Upper lobe of right lung (tissue), 1 donor: ENCODE measurements at regions not wholly inside any gene's neighbourhood (a gene's known extent, or its start where the extent isn't known, plus 50 kb on each side); places are given as distances from the start of the nearest gene placed in this dataset.

Experiments
- ATAC-seq: fragments of 200-7000 bp; cut with Tn5 transposase; one replicate; pipeline ENCODE4 v1.9.1; 2020; ENCODE audit warnings: mild to moderate bottlenecking, moderate library complexity
- DNase-seq: peaks from one replicate; pipeline ENCODE4 v3.0.0-alpha.2; 2020
- H3K27ac ChIP-seq: fragments of 200-600 bp; one replicate; pipeline ENCODE4 v1.8.0; 2022
- H3K27me3 ChIP-seq: fragments of 200-600 bp; one replicate; pipeline ENCODE4 v1.8.0; 2022; ENCODE audit warnings: mild to moderate bottlenecking
- H3K36me3 ChIP-seq: fragments of 200-600 bp; one replicate; pipeline ENCODE4 v1.8.0; 2022
- H3K4me1 ChIP-seq: fragments of 200-600 bp; one replicate; pipeline ENCODE4 v1.8.0; 2022
- H3K4me3 ChIP-seq: fragments of 200-600 bp; one replicate; pipeline ENCODE4 v1.8.0; 2022; ENCODE audit warnings: mild to moderate bottlenecking
- H3K9me3 ChIP-seq: fragments of 200-600 bp; one replicate; pipeline ENCODE4 v1.8.0; 2022
- intact Hi-C: fragments of 100-400 bp; cut with DNase I; formaldehyde crosslinking; loops from one replicate; pipeline ENCODE4 v1.11.0; 2022
- TF ChIP-seq, protein P1 (sequence below): fragments of 200-600 bp; IDR thresholded peaks from one replicate; pipeline ENCODE4 v1.8.0; 2022; ENCODE audit warnings: antibody characterized with exemption
- donor health status: DM: no; HTN: yes; CAD: no; lungs with severe emphysema.

- Histone ChIP-seq H3K27ac (no peak overlapping the region), H3K9me3 (no peaks in the 10 kb centered on the region), H3K4me1 (no peaks in the 10 kb centered on the region), H3K27me3 (no peaks in the 10 kb centered on the region), H3K36me3 (no peaks in the 10 kb centered on the region), H3K4me3 (no peak overlapping the region)
- DNase-seq (no peak), ATAC-seq (no peak)
- TF ChIP-seq, protein P1, sequence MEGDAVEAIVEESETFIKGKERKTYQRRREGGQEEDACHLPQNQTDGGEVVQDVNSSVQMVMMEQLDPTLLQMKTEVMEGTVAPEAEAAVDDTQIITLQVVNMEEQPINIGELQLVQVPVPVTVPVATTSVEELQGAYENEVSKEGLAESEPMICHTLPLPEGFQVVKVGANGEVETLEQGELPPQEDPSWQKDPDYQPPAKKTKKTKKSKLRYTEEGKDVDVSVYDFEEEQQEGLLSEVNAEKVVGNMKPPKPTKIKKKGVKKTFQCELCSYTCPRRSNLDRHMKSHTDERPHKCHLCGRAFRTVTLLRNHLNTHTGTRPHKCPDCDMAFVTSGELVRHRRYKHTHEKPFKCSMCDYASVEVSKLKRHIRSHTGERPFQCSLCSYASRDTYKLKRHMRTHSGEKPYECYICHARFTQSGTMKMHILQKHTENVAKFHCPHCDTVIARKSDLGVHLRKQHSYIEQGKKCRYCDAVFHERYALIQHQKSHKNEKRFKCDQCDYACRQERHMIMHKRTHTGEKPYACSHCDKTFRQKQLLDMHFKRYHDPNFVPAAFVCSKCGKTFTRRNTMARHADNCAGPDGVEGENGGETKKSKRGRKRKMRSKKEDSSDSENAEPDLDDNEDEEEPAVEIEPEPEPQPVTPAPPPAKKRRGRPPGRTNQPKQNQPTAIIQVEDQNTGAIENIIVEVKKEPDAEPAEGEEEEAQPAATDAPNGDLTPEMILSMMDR, result no peak
- intact Hi-C loops, result no loop called here
These were observed 370.3 kb downstream of the BMPER start for GRCh38 chr7:34275624-34276023.

- no peaks in the 10 kb centered on the region for H3K27me3 ChIP-seq
- no peak overlapping the region for H3K4me3 ChIP-seq
- H3K4me1 ChIP-seq, result no peaks in the 10 kb centered on the region
- intact Hi-C loops, result no loop called here
- ATAC-seq (no peak), DNase-seq (no peak)
- H3K27ac ChIP-seq, result no peak overlapping the region
- H3K9me3 ChIP-seq, result no peaks in the 10 kb centered on the region
- no peaks in the 10 kb centered on the region for H3K36me3 ChIP-seq
- TF ChIP-seq, protein P1, result no peak
These were observed 371.9 kb downstream of the BMPER start for GRCh38 chr7:34277016-34277802.

GRCh38 chr7:34277803-34278199 is 372.5 kb downstream of the BMPER start:
- TF ChIP-seq, protein P1, result no peak
- ATAC-seq, result no peak
- Histone ChIP-seq H3K4me3 (no peak overlapping the region), H3K27ac (no peak overlapping the region), H3K4me1 (no peaks in the 10 kb centered on the region), H3K27me3 (no peaks in the 10 kb centered on the region), H3K36me3 (no peaks in the 10 kb centered on the region), H3K9me3 (no peaks in the 10 kb centered on the region)
- intact Hi-C loops, result no loop called here
- DNase-seq, result no peak

- H3K4me3 ChIP-seq, result no peak overlapping the region
- ATAC-seq (no peak), DNase-seq (no peak)
- TF ChIP-seq, protein P1, result no peak
- intact Hi-C loops, result no loop called here
- H3K27ac ChIP-seq, result no peak overlapping the region
- H3K36me3 ChIP-seq, result no peaks in the 10 kb centered on the region
- H3K9me3 ChIP-seq, result no peaks in the 10 kb centered on the region
- no peaks in the 10 kb centered on the region for H3K27me3 ChIP-seq
- H3K4me1 ChIP-seq, result no peaks in the 10 kb centered on the region
These were observed 375.9 kb downstream of the BMPER start for GRCh38 chr7:34281260-34281659.

- no peak for DNase-seq
- TF ChIP-seq, protein P1, result no peak
- H3K4me3 ChIP-seq, result no peak overlapping the region
- no peaks in the 10 kb centered on the region for H3K36me3 ChIP-seq
- ATAC-seq, result no peak
- H3K27me3 ChIP-seq, result no peaks in the 10 kb centered on the region
- no peaks in the 10 kb centered on the region for H3K4me1 ChIP-seq
- no peaks in the 10 kb centered on the region for H3K9me3 ChIP-seq
- intact Hi-C loops, result no loop called here
- H3K27ac ChIP-seq, result no peak overlapping the region
These were observed 375.7 kb upstream of the NPSR1 start for GRCh38 chr7:34282271-34282670.
